DND-41 (cell line): ENCODE measurements at regions not wholly inside any gene's neighbourhood (a gene's known extent, or its start where the extent isn't known, plus 50 kb on each side); places are given as distances from the start of the nearest gene placed in this dataset.
"Not testable (repeated sequence)": the region's sequence is repeated elsewhere in the genome, so short reads cannot be mapped to it uniquely, and the experiment has no call there.

Experiments used
- EZH2 ChIP-seq: IDR thresholded peaks from 3 replicates; pipeline ENCODE4 v1.6.1; 2012; ENCODE audit warnings: borderline replicate concordance, low read depth, mild to moderate bottlenecking, moderate library complexity, low read length, inconsistent platforms; ENCODE audit not compliant: severe bottlenecking
- TF ChIP-seq, protein P1 (sequence below): IDR thresholded peaks from 2 replicates; pipeline ENCODE4 v1.5.1; 2012; ENCODE audit warnings: borderline replicate concordance, low read length, moderate library complexity, mild to moderate bottlenecking; ENCODE audit not compliant: poor library complexity, severe bottlenecking; ENCODE audit errors: extremely low read depth

DNA sequence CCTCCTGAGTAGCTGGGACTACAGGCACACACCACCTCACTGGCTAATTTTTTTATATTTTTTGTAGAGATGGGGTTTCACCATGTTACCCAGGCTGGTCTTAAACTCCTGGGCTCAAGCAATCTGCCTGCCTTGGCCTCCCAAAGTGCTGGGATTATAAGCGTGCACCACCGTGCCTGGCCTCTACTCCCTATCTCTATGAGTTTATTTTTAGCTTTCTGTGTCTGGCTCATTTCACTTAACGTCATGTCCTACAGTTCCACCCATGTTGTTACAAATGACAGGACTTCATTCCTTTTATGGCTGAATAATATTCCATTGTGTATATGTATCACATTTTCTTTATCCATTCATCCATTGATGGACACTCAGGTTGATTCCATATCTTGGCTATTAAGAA, 164.2 kb upstream of the ZNF648 start:
- TF ChIP-seq, protein P1, sequence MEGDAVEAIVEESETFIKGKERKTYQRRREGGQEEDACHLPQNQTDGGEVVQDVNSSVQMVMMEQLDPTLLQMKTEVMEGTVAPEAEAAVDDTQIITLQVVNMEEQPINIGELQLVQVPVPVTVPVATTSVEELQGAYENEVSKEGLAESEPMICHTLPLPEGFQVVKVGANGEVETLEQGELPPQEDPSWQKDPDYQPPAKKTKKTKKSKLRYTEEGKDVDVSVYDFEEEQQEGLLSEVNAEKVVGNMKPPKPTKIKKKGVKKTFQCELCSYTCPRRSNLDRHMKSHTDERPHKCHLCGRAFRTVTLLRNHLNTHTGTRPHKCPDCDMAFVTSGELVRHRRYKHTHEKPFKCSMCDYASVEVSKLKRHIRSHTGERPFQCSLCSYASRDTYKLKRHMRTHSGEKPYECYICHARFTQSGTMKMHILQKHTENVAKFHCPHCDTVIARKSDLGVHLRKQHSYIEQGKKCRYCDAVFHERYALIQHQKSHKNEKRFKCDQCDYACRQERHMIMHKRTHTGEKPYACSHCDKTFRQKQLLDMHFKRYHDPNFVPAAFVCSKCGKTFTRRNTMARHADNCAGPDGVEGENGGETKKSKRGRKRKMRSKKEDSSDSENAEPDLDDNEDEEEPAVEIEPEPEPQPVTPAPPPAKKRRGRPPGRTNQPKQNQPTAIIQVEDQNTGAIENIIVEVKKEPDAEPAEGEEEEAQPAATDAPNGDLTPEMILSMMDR, result not testable (repeated sequence)
- TF ChIP-seq EZH2, result not testable (repeated sequence)
